Amniotic epithelial cell (primary cell): ENCODE measurements at regions not wholly inside any gene's neighbourhood (a gene's known extent, or its start where the extent isn't known, plus 50 kb on each side); places are given as distances from the start of the nearest gene placed in this dataset.
A peak's percentile ranks its signal among the peaks of the same experiment; 100 is the strongest.
"Not testable (repeated sequence)": the region's sequence is repeated elsewhere in the genome, so short reads cannot be mapped to it uniquely, and the experiment has no call there.

ENCODE experiments used
- DNase-seq: peaks from one replicate; pipeline ENCODE4 v3.0.0-alpha.2; 2010; ENCODE audit warnings: low read depth

DNA sequence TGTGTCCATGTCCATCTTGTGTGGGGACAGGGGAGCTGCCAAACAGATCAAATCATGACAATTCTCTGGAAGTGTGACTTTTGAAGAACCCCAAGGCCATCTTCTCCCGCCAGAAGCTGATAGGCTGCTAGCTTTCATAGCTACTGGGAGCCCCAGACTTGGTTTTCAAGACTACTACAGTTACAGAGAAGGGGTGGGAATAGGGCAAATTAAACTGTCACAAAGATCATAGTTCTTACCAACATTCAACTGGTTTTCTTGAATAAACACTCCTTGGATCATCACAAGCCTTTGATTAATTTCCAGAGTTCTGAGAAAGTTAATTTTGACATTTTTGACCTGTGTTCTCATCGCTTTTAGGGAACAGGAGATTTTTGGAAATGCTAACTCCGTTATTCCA lies 67.8 kb upstream of the FARP1 start:
- DNase-seq, result no peak

GRCh38 chr13:98076309-98076708 lies 66.6 kb upstream of the FARP1 start:
- DNase-seq, result not testable (repeated sequence)

- DNase-seq, result no peak
Observed at GRCh38 chr13:98080280-98080679, 62.6 kb upstream of the FARP1 start.

DNA sequence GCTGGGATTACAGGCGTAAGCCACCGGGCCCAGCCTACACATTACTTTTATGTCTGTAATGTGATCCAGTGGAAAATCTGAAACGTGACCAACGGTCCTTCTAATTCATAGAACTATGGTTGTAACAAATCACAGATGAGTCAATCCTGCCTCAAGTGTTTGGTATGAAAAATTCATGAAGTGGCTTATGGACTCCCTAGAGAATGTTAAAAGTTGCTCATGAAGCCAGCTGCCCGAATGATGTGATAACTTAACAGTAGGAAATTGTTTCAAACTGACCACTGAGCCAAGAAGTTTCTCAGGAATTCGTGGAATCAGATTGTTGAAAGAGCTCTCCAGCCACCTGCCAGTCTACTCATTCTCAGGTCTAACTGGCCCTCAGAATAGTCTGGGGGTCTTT lies 59.4 kb upstream of the FARP1 start:
- DNase-seq, result peak; percentile 87

- DNase-seq, result no peak
Observed at GRCh38 chr13:98083936-98084335, 59.0 kb upstream of the FARP1 start.

GRCh38 chr13:98089246-98089645 lies 53.6 kb upstream of the FARP1 start:
- DNase-seq, result no peak

DNA sequence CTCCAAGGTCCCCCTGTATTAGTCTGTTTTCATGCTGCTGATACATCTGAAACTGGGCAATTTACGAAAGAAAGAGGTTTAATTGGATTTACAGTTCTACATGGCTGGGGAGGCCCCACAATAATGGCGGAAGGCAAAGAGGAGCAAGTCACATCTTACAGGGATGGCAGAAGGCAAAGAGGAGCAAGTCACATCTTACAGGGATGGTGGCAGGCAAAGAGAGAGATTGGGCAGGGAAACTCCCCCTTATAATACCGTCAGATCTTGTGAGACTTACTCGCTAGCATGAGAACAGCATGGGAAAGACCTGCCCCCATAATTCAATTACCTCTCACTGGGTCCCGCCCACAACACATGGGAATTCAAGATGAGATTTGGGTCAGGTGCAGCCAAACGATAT lies 50.0 kb upstream of the FARP1 start:
- no peak for DNase-seq
